ENCODE measurements at regions not wholly inside any gene's neighbourhood (a gene's known extent, or its start where the extent isn't known, plus 50 kb on each side); places are given as distances from the start of the nearest gene placed in this dataset.

GRCh38 chr11:44502506-44502905 is 63.0 kb upstream of the CD82 start:
- TF ChIP-seq CTCF (conservative IDR thresholded peaks at IDR 0.05 in 1 of 2, IDR thresholded peaks at IDR 0.05 in 1 of 2; ENCODE audit: low read depth in 1 of 2, low read length in 2 of 2): no peak
- TF ChIP-seq EZH2 (IDR thresholded peaks at IDR 0.05; ENCODE audit: low read length, missing control alignments): no peak

All from fibroblast of lung (primary cell).